Cardiac fibroblast (primary cell): ENCODE measurements at regions not wholly inside any gene's neighbourhood (a gene's known extent, or its start where the extent isn't known, plus 50 kb on each side); places are given as distances from the start of the nearest gene placed in this dataset.
"Not testable (repeated sequence)": the region's sequence is repeated elsewhere in the genome, so short reads cannot be mapped to it uniquely, and the experiment has no call there.

Experiments
- DNase-seq, 2 donors: peaks; one replicate each; pipeline versions ENCODE4 v3.0.0 to v3.0.0-alpha.2; 2010; ENCODE audit warnings: low read depth in 2 of 2
- H3K4me3 ChIP-seq, 2 donors: replicated peaks in 1 of 2; 1 replicate in 1 of 2; 2 replicates in 1 of 2; pipeline ENCODE4 v1.5.1; 2011; ENCODE audit warnings: low read depth in 2 of 2, low read length in 2 of 2, mild to moderate bottlenecking in 2 of 2, moderate library complexity in 1 of 2
- CTCF ChIP-seq: IDR thresholded peaks from one replicate; pipeline ENCODE4 v1.5.1; 2011; ENCODE audit warnings: low read depth, mild to moderate bottlenecking, low read length, inconsistent platforms

- H3K4me3 ChIP-seq = no peak overlapping the region
- no peak for TF ChIP-seq CTCF
- peak in 1 of 2 donors; percentile 45 for DNase-seq
These were observed 258.3 kb downstream of the SRGAP2C start for GRCh38 chr1:121443001-121443540.

- TF ChIP-seq CTCF = no peak
- no peak overlapping the region for H3K4me3 ChIP-seq
- peak in 1 of 2 donors; percentile 43 for DNase-seq
These were observed 259.3 kb downstream of the SRGAP2C start for GRCh38 chr1:121444096-121444495.

- TF ChIP-seq CTCF = no peak
- H3K4me3 ChIP-seq = no peak overlapping the region
- no peak for DNase-seq
These were observed 260.9 kb downstream of the SRGAP2C start for GRCh38 chr1:121445679-121446078.

GRCh38 chr1:121447280-121447923 lies 262.6 kb downstream of the SRGAP2C start:
- H3K4me3 ChIP-seq = not testable (repeated sequence)
- peak; percentile 8 to 18 for DNase-seq

- not testable (repeated sequence) for DNase-seq, H3K4me3 ChIP-seq
These were observed 263.3 kb downstream of the SRGAP2C start for GRCh38 chr1:121448064-121448463.

- TF ChIP-seq CTCF = no peak
- no peak overlapping the region for H3K4me3 ChIP-seq
- no peak for DNase-seq
These were observed 264.1 kb downstream of the SRGAP2C start for GRCh38 chr1:121448851-121449250.

GRCh38 chr1:121452484-121452883 lies 267.7 kb downstream of the SRGAP2C start:
- no peak for TF ChIP-seq CTCF
- H3K4me3 ChIP-seq = no peak overlapping the region
- no peak for DNase-seq

GRCh38 chr1:121458291-121459048 lies 273.7 kb downstream of the SRGAP2C start:
- TF ChIP-seq CTCF = no peak
- DNase-seq = no peak
- no peak overlapping the region for H3K4me3 ChIP-seq
